Erythroblast (primary cell): ENCODE measurements at regions not wholly inside any gene's neighbourhood (a gene's known extent, or its start where the extent isn't known, plus 50 kb on each side); places are given as distances from the start of the nearest gene placed in this dataset.

Source experiments
- GATA1 ChIP-seq: IDR thresholded peaks from 2 replicates; pipeline ENCODE4 v1.6.1; 2011; ENCODE audit warnings: low read depth, mild to moderate bottlenecking, control low read depth, low read length, moderate library complexity
- POLR2A ChIP-seq: IDR thresholded peaks from 2 replicates; pipeline ENCODE4 v1.6.1; 2011; ENCODE audit warnings: mild to moderate bottlenecking, low read length

- TF ChIP-seq POLR2A (no peak), GATA1 (no peak)
Observed at GRCh38 chr17:34755981-34756636, 176.7 kb downstream of the TMEM132E start.
